ENCODE measurements at regions not wholly inside any gene's neighbourhood (a gene's known extent, or its start where the extent isn't known, plus 50 kb on each side); places are given as distances from the start of the nearest gene placed in this dataset.
"Not testable (repeated sequence)": the region's sequence is repeated elsewhere in the genome, so short reads cannot be mapped to it uniquely, and the experiment has no call there.

GRCh38 chr5:33209252-33209651, 231.5 kb upstream of the TARS1 start:
- no peak overlapping the region for H3K4me2 ChIP-seq (ENCODE audit: insufficient read depth, low read length)
- H3K27ac ChIP-seq (ENCODE audit: low read length) = no peak overlapping the region
- no peak overlapping the region for H3K9ac ChIP-seq (ENCODE audit: low read depth, low read length)
- ATAC-seq (ENCODE audit: insufficient read depth, low read depth) (no peak), DNase-seq (no peak)
- no peaks in the 10 kb centered on the region for H3K4me1 ChIP-seq (ENCODE audit: insufficient read depth, low read length)
- H2AFZ ChIP-seq (ENCODE audit: low read depth, low read length) = no peak overlapping the region
- H4K20me1 ChIP-seq (ENCODE audit: insufficient read depth, low read length) = no peaks in the 10 kb centered on the region
- no peaks in the 10 kb centered on the region for H3K27me3 ChIP-seq (ENCODE audit: insufficient read depth, low read length, poor library complexity)
- H3K4me3 ChIP-seq (ENCODE audit: low read depth in 1 of 2, low read length in 2 of 2) = no peak overlapping the region
- TF ChIP-seq, protein P1, sequence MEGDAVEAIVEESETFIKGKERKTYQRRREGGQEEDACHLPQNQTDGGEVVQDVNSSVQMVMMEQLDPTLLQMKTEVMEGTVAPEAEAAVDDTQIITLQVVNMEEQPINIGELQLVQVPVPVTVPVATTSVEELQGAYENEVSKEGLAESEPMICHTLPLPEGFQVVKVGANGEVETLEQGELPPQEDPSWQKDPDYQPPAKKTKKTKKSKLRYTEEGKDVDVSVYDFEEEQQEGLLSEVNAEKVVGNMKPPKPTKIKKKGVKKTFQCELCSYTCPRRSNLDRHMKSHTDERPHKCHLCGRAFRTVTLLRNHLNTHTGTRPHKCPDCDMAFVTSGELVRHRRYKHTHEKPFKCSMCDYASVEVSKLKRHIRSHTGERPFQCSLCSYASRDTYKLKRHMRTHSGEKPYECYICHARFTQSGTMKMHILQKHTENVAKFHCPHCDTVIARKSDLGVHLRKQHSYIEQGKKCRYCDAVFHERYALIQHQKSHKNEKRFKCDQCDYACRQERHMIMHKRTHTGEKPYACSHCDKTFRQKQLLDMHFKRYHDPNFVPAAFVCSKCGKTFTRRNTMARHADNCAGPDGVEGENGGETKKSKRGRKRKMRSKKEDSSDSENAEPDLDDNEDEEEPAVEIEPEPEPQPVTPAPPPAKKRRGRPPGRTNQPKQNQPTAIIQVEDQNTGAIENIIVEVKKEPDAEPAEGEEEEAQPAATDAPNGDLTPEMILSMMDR (IDR thresholded peaks at IDR 0.05; ENCODE audit: borderline replicate concordance, extremely low read depth, low read length, poor library complexity, severe bottlenecking) = no peak
- TF ChIP-seq EZH2 (IDR thresholded peaks at IDR 0.05; ENCODE audit: borderline replicate concordance, low read depth, low read length, severe bottlenecking) = no peak
- H3K79me2 ChIP-seq (ENCODE audit: insufficient read depth, low read length) = no peaks in the 10 kb centered on the region
- H3K9me3 ChIP-seq (ENCODE audit: insufficient read depth, low read length, severe bottlenecking) = no peaks in the 10 kb centered on the region
- H3K36me3 ChIP-seq (ENCODE audit: insufficient read depth, low read length) = no peaks in the 10 kb centered on the region

- not testable (repeated sequence) for H3K27ac ChIP-seq (ENCODE audit: low read length); H3K4me1 ChIP-seq (ENCODE audit: insufficient read depth, low read length); H3K79me2 ChIP-seq (ENCODE audit: insufficient read depth, low read length); H3K36me3 ChIP-seq (ENCODE audit: insufficient read depth, low read length); ATAC-seq (ENCODE audit: insufficient read depth, low read depth); H4K20me1 ChIP-seq (ENCODE audit: insufficient read depth, low read length); H3K9ac ChIP-seq (ENCODE audit: low read depth, low read length); H3K27me3 ChIP-seq (ENCODE audit: insufficient read depth, low read length, poor library complexity); DNase-seq; H3K4me3 ChIP-seq (ENCODE audit: low read depth in 1 of 2, low read length in 2 of 2); H3K4me2 ChIP-seq (ENCODE audit: insufficient read depth, low read length); H3K9me3 ChIP-seq (ENCODE audit: insufficient read depth, low read length, severe bottlenecking); H2AFZ ChIP-seq (ENCODE audit: low read depth, low read length)
Measured at GRCh38 chr5:33210221-33210620, 230.5 kb upstream of the TARS1 start.

DNA sequence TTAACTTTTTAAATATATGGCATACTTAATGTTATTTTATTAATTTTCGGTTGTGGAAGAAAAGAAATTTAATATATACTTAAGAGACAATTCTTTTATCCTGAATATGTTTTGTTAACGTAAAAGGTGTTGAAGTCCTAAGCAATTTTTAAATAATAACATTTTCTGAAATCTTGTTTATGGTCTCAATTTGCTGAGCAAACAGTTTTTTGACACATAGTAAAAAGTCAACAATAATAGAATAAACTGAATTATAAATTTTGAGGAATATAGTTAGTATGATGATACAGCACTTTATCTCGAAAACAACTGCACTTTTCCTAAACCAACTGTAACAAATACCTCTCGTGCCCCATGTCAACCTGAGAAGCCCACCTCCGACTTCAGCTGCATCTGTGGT, 229.8 kb upstream of the TARS1 start:
- no peaks in the 10 kb centered on the region for H3K27me3 ChIP-seq (ENCODE audit: insufficient read depth, low read length, poor library complexity)
- ATAC-seq (ENCODE audit: insufficient read depth, low read depth) = no peak
- no peaks in the 10 kb centered on the region for H3K9me3 ChIP-seq (ENCODE audit: insufficient read depth, low read length, severe bottlenecking)
- no peaks in the 10 kb centered on the region for H4K20me1 ChIP-seq (ENCODE audit: insufficient read depth, low read length)
- H3K4me3 ChIP-seq (ENCODE audit: low read depth in 1 of 2, low read length in 2 of 2) = no peak overlapping the region
- no peak overlapping the region for H2AFZ ChIP-seq (ENCODE audit: low read depth, low read length)
- H3K79me2 ChIP-seq (ENCODE audit: insufficient read depth, low read length) = no peaks in the 10 kb centered on the region
- TF ChIP-seq, protein P1 (IDR thresholded peaks at IDR 0.05; ENCODE audit: borderline replicate concordance, extremely low read depth, low read length, poor library complexity, severe bottlenecking) = no peak
- TF ChIP-seq EZH2 (IDR thresholded peaks at IDR 0.05; ENCODE audit: borderline replicate concordance, low read depth, low read length, severe bottlenecking) = no peak
- no peak for DNase-seq
- no peak overlapping the region for H3K4me2 ChIP-seq (ENCODE audit: insufficient read depth, low read length)
- H3K36me3 ChIP-seq (ENCODE audit: insufficient read depth, low read length) = no peaks in the 10 kb centered on the region
- no peak overlapping the region for H3K9ac ChIP-seq (ENCODE audit: low read depth, low read length)
- no peak overlapping the region for H3K27ac ChIP-seq (ENCODE audit: low read length)
- no peaks in the 10 kb centered on the region for H3K4me1 ChIP-seq (ENCODE audit: insufficient read depth, low read length)

DNA sequence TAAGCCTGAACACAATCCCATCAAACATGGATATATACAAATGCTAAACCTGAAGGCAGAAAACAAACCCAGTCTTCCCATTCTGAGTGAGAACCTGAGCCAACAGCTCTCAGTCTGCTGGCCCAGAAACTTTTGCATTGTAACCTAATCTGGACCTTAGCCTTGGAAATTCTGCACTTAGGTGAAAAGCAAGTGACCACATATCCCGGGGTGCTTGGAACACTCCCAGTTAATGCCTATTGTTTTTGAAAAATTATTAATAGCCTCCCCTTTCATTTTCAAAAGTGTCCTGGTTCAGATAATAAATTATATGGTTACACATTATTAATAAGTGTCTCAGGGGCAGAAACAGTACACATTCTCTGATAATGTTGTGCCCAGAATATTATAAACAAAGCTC, 228.3 kb upstream of the TARS1 start:
- no peak overlapping the region for H3K4me3 ChIP-seq (ENCODE audit: low read depth in 1 of 2, low read length in 2 of 2)
- no peak for ATAC-seq (ENCODE audit: insufficient read depth, low read depth)
- H3K27me3 ChIP-seq (ENCODE audit: insufficient read depth, low read length, poor library complexity) = no peaks in the 10 kb centered on the region
- TF ChIP-seq, protein P1 (IDR thresholded peaks at IDR 0.05; ENCODE audit: borderline replicate concordance, extremely low read depth, low read length, poor library complexity, severe bottlenecking) = no peak
- TF ChIP-seq EZH2 (IDR thresholded peaks at IDR 0.05; ENCODE audit: borderline replicate concordance, low read depth, low read length, severe bottlenecking) = no peak
- H3K4me2 ChIP-seq (ENCODE audit: insufficient read depth, low read length) = no peak overlapping the region
- H3K36me3 ChIP-seq (ENCODE audit: insufficient read depth, low read length) = no peaks in the 10 kb centered on the region
- no peaks in the 10 kb centered on the region for H3K9me3 ChIP-seq (ENCODE audit: insufficient read depth, low read length, severe bottlenecking)
- H3K79me2 ChIP-seq (ENCODE audit: insufficient read depth, low read length) = no peaks in the 10 kb centered on the region
- no peak overlapping the region for H2AFZ ChIP-seq (ENCODE audit: low read depth, low read length)
- H3K27ac ChIP-seq (ENCODE audit: low read length) = no peak overlapping the region
- no peaks in the 10 kb centered on the region for H4K20me1 ChIP-seq (ENCODE audit: insufficient read depth, low read length)
- no peaks in the 10 kb centered on the region for H3K4me1 ChIP-seq (ENCODE audit: insufficient read depth, low read length)
- no peak for DNase-seq
- no peak overlapping the region for H3K9ac ChIP-seq (ENCODE audit: low read depth, low read length)
